Activated CD8-positive, alpha-beta memory T cell treated with anti-CD3 and anti-CD28 coated beads for 24 hours (primary cell): ENCODE measurements at regions not wholly inside any gene's neighbourhood (a gene's known extent, or its start where the extent isn't known, plus 50 kb on each side); places are given as distances from the start of the nearest gene placed in this dataset.

Experiments
- DNase-seq: peaks from one replicate; pipeline ENCODE4 v3.0.0-alpha.2; 2020

- DNase-seq = no peak
These were observed 50.8 kb upstream of the NAV2 start for GRCh38 chr11:19661827-19662226.

DNA sequence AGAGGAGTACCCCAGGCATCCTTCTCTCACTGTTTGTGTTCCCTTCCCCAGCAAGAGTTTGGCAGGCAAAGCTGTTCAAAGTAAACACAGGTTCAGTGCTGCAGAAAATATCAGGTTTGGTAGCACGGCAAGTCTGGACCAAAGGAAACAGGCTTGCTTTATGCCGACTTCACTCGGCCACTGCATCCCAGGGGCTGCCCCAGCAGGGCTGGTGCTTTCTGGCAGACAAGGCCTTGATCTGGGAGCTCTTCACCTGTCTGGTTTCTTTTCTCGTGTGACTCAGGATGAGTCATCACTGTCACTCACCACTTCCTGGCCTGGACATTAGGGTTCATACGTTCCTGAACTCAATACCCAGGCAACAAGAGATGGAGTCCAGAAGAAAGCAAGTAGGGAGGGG, 52.6 kb upstream of the NAV2 start:
- no peak for DNase-seq

DNA sequence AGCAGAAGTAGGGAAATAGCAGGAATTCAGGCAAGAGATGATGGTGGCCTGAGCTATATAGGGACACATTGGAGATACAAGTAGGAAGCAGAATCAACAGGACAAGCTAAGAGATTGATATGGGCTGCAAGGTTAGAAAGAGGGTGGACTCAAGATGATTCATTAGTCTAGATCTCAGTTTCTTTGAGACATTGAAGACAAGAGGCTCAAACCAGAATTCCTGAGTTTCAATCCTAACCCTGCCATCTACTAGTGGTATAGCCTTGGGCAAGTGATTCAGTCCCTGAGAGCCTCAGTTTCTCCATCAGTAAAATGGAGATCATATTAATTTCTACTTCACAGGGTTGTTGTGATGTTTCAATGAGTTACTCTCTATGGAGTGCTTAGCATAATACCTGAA, 53.1 kb upstream of the NAV2 start:
- DNase-seq = no peak

- DNase-seq = no peak
These were observed 54.3 kb upstream of the NAV2 start for GRCh38 chr11:19658344-19658743.

GRCh38 chr11:19656140-19656541, 56.5 kb upstream of the NAV2 start:
- no peak for DNase-seq

DNA sequence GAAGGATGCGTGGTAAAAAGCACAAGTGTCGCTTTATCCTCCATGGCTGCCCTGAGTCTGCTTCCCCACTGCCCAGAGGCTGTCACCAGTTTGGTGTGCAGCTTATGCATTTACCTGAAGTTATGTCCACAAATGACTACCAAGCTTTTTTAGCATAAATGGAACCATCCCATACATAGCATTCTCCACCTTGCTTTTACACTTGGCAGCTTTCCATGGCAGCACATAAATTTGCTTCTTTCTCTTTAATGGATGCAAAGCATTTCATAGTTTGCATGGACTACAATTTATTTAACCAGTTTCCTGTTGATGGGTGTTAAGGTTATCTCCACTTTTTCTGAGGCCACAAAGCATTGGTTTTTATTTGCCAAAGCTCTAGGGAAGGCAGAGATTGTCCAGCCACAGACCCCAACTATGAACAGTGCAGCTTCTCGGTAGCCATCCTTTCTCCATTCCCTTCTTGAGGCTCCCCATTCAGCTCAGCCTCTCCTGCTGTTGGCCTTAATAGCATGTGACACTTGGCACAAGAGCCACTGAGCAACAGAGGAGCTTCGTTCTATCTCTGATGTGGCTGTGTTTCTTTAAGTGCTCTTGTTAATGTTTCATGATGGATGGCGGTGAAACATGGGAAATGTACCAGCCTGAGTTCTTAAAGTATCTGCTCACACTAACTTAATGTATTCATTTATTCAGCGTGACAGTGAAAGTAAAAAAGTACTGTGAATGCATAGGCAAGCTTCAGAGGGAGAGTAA, 59.8 kb upstream of the NAV2 start:
- DNase-seq = no peak

DNA sequence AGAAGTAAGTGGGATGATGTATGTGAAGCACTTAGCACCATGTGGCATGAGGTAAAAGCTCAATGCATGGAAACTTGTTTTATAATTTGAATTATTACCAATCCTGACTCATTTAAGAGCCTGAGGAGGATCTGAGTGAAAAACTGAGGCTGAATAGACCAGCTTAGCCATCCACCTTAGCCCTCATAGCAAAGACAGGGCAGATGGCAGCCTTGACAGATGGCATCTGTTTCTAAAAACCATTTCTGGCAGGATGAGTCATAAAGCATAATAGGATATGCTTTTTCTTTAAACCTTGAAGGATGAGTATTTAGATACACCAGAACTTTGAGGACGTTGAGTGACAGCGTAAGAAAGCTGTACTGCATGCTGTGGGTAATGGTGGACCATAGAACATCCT, 61.0 kb upstream of the NAV2 start:
- no peak for DNase-seq

- no peak for DNase-seq
These were observed 61.6 kb upstream of the NAV2 start for GRCh38 chr11:19651028-19651427.

DNA sequence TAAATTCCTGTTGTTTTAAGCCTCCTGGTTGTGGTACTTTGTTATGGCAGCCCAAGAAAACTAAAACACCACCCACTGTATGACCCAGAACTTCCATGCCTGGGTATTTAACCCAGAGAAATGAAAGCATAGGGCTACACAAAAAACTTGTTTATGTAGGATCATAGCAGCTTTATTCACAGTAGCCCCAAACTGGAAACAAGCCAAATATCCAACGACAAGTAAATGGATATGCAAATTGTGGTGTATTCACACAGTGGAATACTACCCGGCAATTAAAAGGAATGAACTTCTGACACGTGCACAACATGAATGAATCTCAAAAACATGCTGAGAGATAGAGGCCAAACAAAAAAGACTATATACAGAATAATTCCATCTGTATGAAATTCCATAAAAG, 62.2 kb upstream of the NAV2 start:
- no peak for DNase-seq

- DNase-seq = no peak
These were observed 62.9 kb upstream of the NAV2 start for GRCh38 chr11:19649751-19650150.

GRCh38 chr11:19648321-19648720, 64.3 kb upstream of the NAV2 start:
- no peak for DNase-seq

DNA sequence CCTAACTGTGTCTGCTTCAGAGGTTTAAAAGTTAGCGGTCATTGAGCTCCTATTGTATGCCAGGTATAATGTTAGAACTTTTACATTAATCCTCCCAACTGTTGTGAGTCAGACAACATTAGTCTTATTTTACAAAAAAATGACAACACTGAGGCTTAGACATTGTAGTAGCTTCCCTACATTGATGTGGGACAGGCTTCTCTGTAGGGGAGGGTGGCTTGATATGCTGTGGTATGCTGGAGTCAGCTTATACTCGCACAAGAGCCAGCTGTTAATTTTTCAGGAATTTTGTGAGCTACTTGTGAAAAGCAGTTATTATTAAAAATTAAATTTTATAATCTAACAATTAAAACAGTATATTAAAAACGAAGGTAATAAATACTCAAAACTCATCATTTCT, 64.8 kb upstream of the NAV2 start:
- DNase-seq = no peak

DNA sequence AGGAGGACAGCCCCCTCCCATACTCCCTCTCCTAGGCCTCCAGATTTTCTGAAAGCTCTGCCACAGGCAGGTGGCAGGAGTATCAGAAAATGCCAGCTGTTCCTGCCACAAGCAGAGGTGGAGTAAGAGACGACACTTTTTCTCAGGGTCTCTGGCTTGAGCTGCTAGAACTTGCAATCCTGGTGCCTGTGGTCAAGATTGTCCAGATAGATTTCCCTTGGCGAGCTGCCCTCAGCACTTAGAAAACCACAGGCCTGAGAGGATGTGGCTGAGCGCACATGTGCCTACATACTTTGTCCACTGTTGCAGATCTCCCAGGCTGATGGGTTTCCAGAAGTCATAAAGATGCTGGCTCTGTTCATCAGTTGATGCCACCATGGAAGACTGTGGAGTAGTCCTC, 65.7 kb upstream of the NAV2 start:
- no peak for DNase-seq

DNA sequence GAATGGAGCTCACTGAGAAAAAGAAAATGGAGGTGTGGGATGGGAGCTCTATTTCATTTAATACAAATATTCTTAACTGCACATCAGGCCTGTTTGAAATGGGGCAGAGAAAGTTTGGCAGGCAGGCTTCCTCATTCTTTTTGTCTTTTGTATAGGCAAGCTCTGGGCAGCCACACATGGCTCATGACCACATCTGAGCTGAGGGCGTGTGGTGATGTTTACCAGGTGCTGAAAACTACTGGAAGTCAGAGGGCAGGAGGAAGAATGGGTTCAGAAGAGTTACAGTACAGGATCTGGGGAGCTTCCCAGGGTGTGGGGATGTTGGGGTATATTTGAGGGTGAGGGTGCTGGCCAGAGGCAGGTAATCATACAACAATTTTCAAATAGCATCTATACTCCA, 66.3 kb upstream of the NAV2 start:
- DNase-seq = no peak

DNA sequence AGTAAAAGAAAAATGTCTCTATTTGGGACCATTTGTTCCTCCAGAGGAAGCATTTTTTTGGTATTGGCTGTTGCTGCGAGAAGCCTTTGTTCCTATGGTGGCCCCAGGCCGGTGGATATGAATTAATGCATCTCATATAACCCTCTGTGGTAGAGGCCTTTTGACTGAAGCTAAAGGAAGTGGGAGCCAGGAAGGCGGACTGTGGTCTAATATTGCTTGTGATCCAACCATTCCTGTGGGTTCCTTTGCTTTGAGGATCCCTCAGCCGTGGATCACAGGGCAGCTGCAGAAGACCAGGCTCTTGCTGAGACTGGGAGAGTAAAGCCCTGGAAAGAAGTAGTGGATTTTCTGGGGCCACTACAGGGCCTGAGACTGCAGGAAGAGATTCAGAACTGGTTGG, 68.3 kb upstream of the NAV2 start:
- no peak for DNase-seq

GRCh38 chr11:19642185-19643158, 70.2 kb upstream of the NAV2 start:
- DNase-seq = no peak

DNA sequence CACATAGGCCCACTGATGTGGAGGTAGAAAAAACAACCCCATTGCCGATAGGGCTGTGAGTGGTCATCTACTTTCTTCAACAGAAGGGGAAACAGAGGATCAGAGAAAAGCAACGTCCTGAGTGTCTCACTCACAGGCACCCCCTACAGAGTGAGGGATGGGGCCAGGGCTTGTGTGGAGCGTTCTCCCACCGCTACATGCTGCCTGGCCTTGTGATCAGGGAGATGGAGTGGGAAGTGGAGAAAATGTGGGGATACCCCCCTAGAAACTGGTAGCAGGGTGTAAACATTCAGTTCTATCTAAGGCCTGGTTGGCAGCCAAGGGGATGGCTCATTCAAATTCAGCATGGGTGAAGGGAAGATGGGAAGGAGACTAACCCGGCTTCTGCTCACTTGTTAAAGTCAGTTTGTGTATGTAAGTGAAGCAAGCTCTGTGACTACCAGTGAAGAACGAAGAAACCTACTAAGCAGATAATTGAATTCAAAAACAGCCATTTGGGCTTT, 73.0 kb upstream of the NAV2 start:
- DNase-seq = no peak

GRCh38 chr11:19635332-19635731, 77.3 kb upstream of the NAV2 start:
- no peak for DNase-seq

- DNase-seq = no peak
These were observed 79.4 kb upstream of the NAV2 start for GRCh38 chr11:19633276-19633675.

- DNase-seq = no peak
These were observed 80.2 kb upstream of the NAV2 start for GRCh38 chr11:19632499-19632834.

GRCh38 chr11:19631712-19632498, 80.7 kb upstream of the NAV2 start:
- no peak for DNase-seq

DNA sequence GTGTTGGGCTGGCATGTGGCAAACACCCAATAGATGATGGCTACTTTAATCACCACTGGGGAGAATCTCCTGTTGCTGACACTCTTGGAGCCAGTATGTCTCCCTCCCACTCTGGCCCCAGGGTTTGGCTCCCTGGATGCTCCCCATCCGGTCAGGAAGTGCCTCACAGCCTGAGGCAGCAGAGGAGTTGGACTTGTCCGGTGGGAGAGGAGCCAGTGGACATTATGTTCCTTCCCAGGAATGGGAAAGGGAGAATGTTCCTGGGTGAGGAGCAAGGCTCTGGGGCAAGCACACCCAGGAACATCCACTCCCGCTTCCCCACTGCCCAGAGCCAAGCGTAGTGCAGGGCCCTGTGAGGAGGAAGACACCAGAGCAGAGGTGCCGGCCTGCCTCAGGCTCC, 84.6 kb upstream of the NAV2 start:
- DNase-seq = no peak

DNA sequence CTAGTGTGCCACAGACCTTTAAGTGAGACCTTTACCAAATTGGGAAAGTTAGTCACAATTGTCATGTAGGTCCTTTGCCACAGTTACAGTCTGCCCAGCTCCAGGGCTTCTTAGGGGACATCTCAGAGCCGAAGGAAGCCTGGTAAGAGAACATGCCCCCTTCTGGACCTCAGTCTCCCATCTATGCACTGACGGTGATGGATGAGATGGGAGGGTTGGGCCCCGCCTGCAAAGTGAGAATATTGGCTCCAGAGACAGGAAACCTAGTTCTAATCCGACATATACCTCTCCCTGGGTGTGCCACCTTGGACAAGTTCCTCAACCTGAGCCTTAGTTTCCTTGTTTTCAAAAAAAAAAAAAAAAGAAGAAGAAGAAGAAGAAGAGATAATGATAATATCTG, 85.1 kb upstream of the NAV2 start:
- no peak for DNase-seq
